Neuronal stem cell (in vitro differentiated cells): ENCODE measurements at regions not wholly inside any gene's neighbourhood (a gene's known extent, or its start where the extent isn't known, plus 50 kb on each side); places are given as distances from the start of the nearest gene placed in this dataset.

Source experiments
- DNase-seq: peaks from one replicate; pipeline ENCODE4 v3.0.0-alpha.2; 2013; ENCODE audit warnings: low spot score
- H2AFZ ChIP-seq: one replicate; pipeline ENCODE4 v1.6.1; 2013; ENCODE audit warnings: mild to moderate bottlenecking, low read length, inconsistent platforms
- H2AK5ac ChIP-seq: 2 replicates; pipeline ENCODE4 v1.6.1; 2013; ENCODE audit warnings: low read depth, mild to moderate bottlenecking, inconsistent platforms, low read length, moderate library complexity, mixed read lengths
- H2BK120ac ChIP-seq: 2 replicates; pipeline ENCODE4 v1.6.1; 2013; ENCODE audit warnings: low read depth, mild to moderate bottlenecking, inconsistent platforms, low read length, moderate library complexity, mixed read lengths
- H2BK12ac ChIP-seq: one replicate; pipeline ENCODE4 v1.6.1; 2013; ENCODE audit warnings: low read length, inconsistent platforms
- H2BK15ac ChIP-seq: 2 replicates; pipeline ENCODE4 v1.6.1; 2013; ENCODE audit warnings: mild to moderate bottlenecking, low read length, inconsistent platforms, mixed read lengths
- H2BK5ac ChIP-seq: one replicate; pipeline ENCODE4 v1.6.1; 2013; ENCODE audit warnings: inconsistent platforms, mild to moderate bottlenecking, low read length, moderate library complexity
- H3K14ac ChIP-seq: one replicate; pipeline ENCODE4 v1.6.1; 2013; ENCODE audit warnings: low read length, inconsistent platforms
- H3K18ac ChIP-seq: 2 replicates; pipeline ENCODE4 v1.6.1; 2013; ENCODE audit warnings: low read length, inconsistent platforms
- H3K23ac ChIP-seq: 2 replicates; pipeline ENCODE4 v1.6.1; 2013; ENCODE audit warnings: low read depth, mild to moderate bottlenecking, mixed read lengths, low read length, inconsistent platforms; ENCODE audit not compliant: poor library complexity
- H3K27ac ChIP-seq: replicated peaks from 3 replicates; pipeline ENCODE4 v1.5.1; 2013; ENCODE audit warnings: low read length, inconsistent platforms
- H3K27me3 ChIP-seq, 3 experiments: 2 replicates each; pipeline ENCODE4 v1.6.1; 2013; ENCODE audit warnings: low read length in 3 of 3, mild to moderate bottlenecking in 2 of 3, inconsistent platforms in 1 of 3, low read depth in 1 of 3, mixed read lengths in 1 of 3, moderate library complexity in 1 of 3; ENCODE audit not compliant: control insufficient read depth in 3 of 3, insufficient read depth in 3 of 3
- H3K36me3 ChIP-seq, 2 donors: replicated peaks in 1 of 2; 2 replicates each; pipeline ENCODE4 v1.6.1; 2013; ENCODE audit warnings: low read length in 2 of 2; ENCODE audit not compliant: control insufficient read depth in 2 of 2, insufficient read depth in 2 of 2
- H3K4ac ChIP-seq: 2 replicates; pipeline ENCODE4 v1.6.1; 2013; ENCODE audit warnings: inconsistent platforms, mild to moderate bottlenecking, low read length, moderate library complexity
- H3K4me1 ChIP-seq, 2 donors: 1 replicate in 1 of 2; 2 replicates in 1 of 2; pipeline ENCODE4 v1.6.1; 2013; ENCODE audit warnings: low read length in 2 of 2, low read depth in 1 of 2; ENCODE audit not compliant: control insufficient read depth in 2 of 2, insufficient read depth in 1 of 2
- H3K4me2 ChIP-seq: one replicate; pipeline ENCODE4 v1.6.1; 2013; ENCODE audit warnings: mild to moderate bottlenecking, low read length, inconsistent platforms; ENCODE audit not compliant: insufficient read depth, poor library complexity, severe bottlenecking
- H3K4me3 ChIP-seq, 2 donors: 2 replicates each; pipeline ENCODE4 v1.5.1; 2013; ENCODE audit warnings: low read length in 2 of 2, mild to moderate bottlenecking in 2 of 2, inconsistent platforms in 1 of 2, moderate library complexity in 1 of 2
- H3K79me1 ChIP-seq: one replicate; pipeline ENCODE4 v1.6.1; 2013; ENCODE audit warnings: low read depth, mild to moderate bottlenecking, inconsistent platforms, low read length, moderate library complexity
- H3K9ac ChIP-seq: one replicate; pipeline ENCODE4 v1.6.1; 2013; ENCODE audit warnings: mild to moderate bottlenecking, low read depth, low read length, inconsistent platforms; ENCODE audit not compliant: poor library complexity
- H3K9me3 ChIP-seq, 2 donors: replicated peaks in 1 of 2; 2 replicates each; pipeline versions ENCODE3 to v1.6.1; 2013; ENCODE audit warnings: low read length in 2 of 2, mild to moderate bottlenecking in 2 of 2, inconsistent platforms in 1 of 2, low read depth in 1 of 2, mixed read lengths in 1 of 2, moderate library complexity in 1 of 2; ENCODE audit not compliant: control insufficient read depth in 2 of 2, insufficient read depth in 1 of 2
- H4K8ac ChIP-seq: one replicate; pipeline ENCODE4 v1.6.1; 2013; ENCODE audit warnings: low read depth, mild to moderate bottlenecking, inconsistent platforms, low read length, moderate library complexity
- H4K91ac ChIP-seq: one replicate; pipeline ENCODE4 v1.6.1; 2013; ENCODE audit warnings: low read length, low read depth, mild to moderate bottlenecking, inconsistent platforms; ENCODE audit not compliant: poor library complexity
- WGBS, 2 donors: extraction: QIAGEN DNeasy Blood & Tissue Kit; methylation state at CpG; one replicate each; pipeline ENCODE4 v1.1.7; 2013; ENCODE audit warnings: missing lambda C conversion rate in 2 of 2, mixed read lengths in 1 of 2; ENCODE audit not compliant: insufficient read length in 2 of 2, insufficient replicate concordance in 1 of 2; ENCODE audit errors: extremely low coverage in 2 of 2; 5-methylcytosine and 5-hydroxymethylcytosine counted together

DNA sequence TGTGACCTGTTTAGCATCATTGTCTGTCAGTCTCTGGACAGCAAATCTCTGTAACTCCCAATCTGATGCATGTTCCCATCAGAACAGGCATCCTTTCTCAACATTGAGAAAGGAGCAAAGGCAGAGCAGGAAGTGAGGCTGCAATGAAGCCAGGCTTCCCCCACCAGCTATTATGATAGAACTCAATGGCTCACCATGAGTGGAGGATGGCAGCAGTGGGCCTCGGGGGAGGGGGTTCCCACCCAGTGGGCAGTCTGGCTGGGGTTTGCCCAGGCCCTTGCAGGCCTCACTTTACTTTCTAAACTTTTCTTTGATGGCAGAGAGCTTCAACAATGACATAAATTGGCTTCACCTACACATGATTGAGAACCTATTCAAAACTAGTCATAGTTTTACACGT, 240.6 kb upstream of the CXCR4 start:
- peaks cover 0 to 1% of the 10 kb centered on the region in 2 donors for H3K4me1 ChIP-seq
- no peak overlapping the region for H4K91ac ChIP-seq
- no peaks in the 10 kb centered on the region for H3K9me3 ChIP-seq
- no peak overlapping the region for H2BK15ac ChIP-seq
- no peak overlapping the region for H3K4ac ChIP-seq
- no peak for DNase-seq
- no peak overlapping the region for H3K23ac ChIP-seq
- H3K27me3 ChIP-seq, result no peaks in the 10 kb centered on the region
- H3K4me3 ChIP-seq, result no peak overlapping the region
- H3K14ac ChIP-seq, result no peak overlapping the region
- no peaks in the 10 kb centered on the region for H3K36me3 ChIP-seq
- H3K18ac ChIP-seq, result no peak overlapping the region
- no CpG with 5 or more reads among the region's 2 CpGs for WGBS, 2 donors
- H2AFZ ChIP-seq, result no peak overlapping the region
- no peak overlapping the region for H2BK5ac ChIP-seq
- no peaks in the 10 kb centered on the region for H3K79me1 ChIP-seq
- H2AK5ac ChIP-seq, result no peak overlapping the region
- no peak overlapping the region for H3K4me2 ChIP-seq
- H2BK12ac ChIP-seq, result no peak overlapping the region
- H4K8ac ChIP-seq, result no peak overlapping the region
- no peak overlapping the region for H2BK120ac ChIP-seq
- no peak overlapping the region for H3K9ac ChIP-seq
- H3K27ac ChIP-seq, result no peak overlapping the region

GRCh38 chr2:136357007-136357380, 239.0 kb upstream of the CXCR4 start:
- Histone ChIP-seq H3K27me3 (no peaks in the 10 kb centered on the region), H3K9ac (no peak overlapping the region), H2AK5ac (no peak overlapping the region), H3K4ac (no peak overlapping the region), H2AFZ (no peak overlapping the region), H3K18ac (no peak overlapping the region), H3K23ac (no peak overlapping the region), H3K27ac (no peak overlapping the region), H3K79me1 (no peaks in the 10 kb centered on the region), H2BK120ac (no peak overlapping the region), H4K8ac (no peak overlapping the region), H3K4me2 (no peak overlapping the region), H2BK5ac (no peak overlapping the region), H3K36me3 (no peaks in the 10 kb centered on the region), H3K4me1 (peaks cover 0 to 1% of the 10 kb centered on the region in 2 donors), H4K91ac (no peak overlapping the region), H3K14ac (no peak overlapping the region), H2BK12ac (no peak overlapping the region), H3K9me3 (no peaks in the 10 kb centered on the region), H2BK15ac (no peak overlapping the region), H3K4me3 (no peak overlapping the region)
- no CpG with 5 or more reads among the region's 1 CpG for WGBS, 2 donors
- no peak for DNase-seq

DNA sequence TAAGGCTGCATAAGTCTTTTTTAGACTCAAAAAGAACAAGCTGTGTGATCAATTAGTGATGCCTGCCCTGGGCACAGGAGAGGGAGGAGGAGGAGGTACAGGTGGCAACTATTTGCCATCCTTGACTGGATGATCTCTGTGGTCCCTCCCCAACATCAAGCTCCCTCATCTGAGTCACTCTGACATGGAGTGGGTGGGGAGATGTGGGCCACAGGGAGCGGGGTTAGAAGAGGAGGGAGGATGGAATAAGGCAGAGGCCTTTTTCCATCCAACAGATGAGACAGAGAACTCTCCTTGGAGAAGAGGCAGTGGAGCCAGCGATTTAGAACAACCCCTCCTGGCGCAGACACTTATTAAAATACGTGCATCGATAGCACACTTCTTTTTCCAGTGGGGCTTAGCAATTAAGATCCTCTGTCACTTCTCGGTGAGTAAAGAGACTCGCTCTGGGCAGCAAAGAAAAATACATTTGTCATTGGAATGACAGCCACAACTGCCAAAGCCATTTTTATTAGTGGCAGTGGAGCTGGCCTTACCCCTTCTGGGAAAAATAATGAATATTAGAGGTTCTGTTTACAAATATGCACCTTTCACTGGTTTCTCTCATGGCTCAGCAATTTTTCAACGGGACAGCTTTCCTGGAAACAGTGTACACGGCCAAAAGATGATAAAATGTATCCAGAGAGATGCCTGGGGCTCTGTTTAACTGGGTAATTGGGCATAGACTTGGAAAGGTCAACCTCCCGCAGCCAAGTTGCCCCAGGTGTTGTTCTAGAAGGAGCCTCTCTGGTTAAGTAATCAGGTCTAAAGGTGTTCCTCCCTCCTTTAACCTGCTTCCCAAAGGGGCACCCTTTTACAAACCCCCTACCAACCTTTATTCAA, 238.4 kb upstream of the CXCR4 start:
- no peak for DNase-seq
- Histone ChIP-seq H3K4me2 (no peak overlapping the region), H3K4me3 (no peak overlapping the region), H3K9me3 (no peaks in the 10 kb centered on the region), H2AK5ac (no peak overlapping the region), H3K79me1 (no peaks in the 10 kb centered on the region), H3K27me3 (no peaks in the 10 kb centered on the region), H3K4me1 (peaks cover 0 to 1% of the 10 kb centered on the region in 2 donors), H3K36me3 (no peaks in the 10 kb centered on the region), H2BK120ac (no peak overlapping the region), H3K18ac (no peak overlapping the region), H2BK15ac (no peak overlapping the region), H2BK12ac (no peak overlapping the region), H3K9ac (no peak overlapping the region), H2BK5ac (no peak overlapping the region), H4K8ac (no peak overlapping the region), H3K27ac (no peak overlapping the region), H4K91ac (no peak overlapping the region), H3K23ac (no peak overlapping the region), H2AFZ (no peak overlapping the region), H3K14ac (no peak overlapping the region), H3K4ac (no peak overlapping the region)
- WGBS, 2 donors, result no CpG with 5 or more reads among the region's 10 CpGs

DNA sequence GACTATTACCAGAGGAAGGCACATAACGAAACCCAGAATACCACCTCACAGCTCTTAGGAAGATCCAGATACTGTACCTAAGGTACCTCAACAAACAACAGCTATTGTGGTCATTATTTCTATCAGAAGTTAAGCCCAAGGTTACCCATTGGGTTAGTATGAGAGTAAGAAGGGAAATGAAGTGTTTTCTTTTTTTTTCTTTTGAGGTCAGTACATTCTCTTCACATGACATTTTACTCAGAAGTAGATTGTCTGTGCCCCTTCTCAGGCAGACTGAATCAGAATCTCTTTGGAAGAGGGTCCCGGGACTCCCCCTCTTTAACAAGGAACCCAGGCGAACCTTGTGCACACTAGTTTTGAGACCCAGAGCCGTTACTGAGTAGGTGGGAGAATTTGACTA, 233.7 kb upstream of the CXCR4 start:
- Histone ChIP-seq H3K23ac (no peak overlapping the region), H3K14ac (no peak overlapping the region), H4K8ac (no peak overlapping the region), H3K4me1 (peaks cover 0 to 2% of the 10 kb centered on the region in 2 donors), H3K4ac (no peak overlapping the region), H3K9me3 (no peaks in the 10 kb centered on the region), H2AK5ac (no peak overlapping the region), H3K27ac (no peak overlapping the region), H2BK120ac (no peak overlapping the region), H2BK12ac (no peak overlapping the region), H3K4me2 (no peak overlapping the region), H3K18ac (no peak overlapping the region), H3K36me3 (no peaks in the 10 kb centered on the region), H2AFZ (no peak overlapping the region), H2BK15ac (no peak overlapping the region), H4K91ac (no peak overlapping the region), H3K79me1 (no peaks in the 10 kb centered on the region), H2BK5ac (no peak overlapping the region), H3K9ac (no peak overlapping the region), H3K27me3 (no peaks in the 10 kb centered on the region), H3K4me3 (no peak overlapping the region)
- WGBS, 2 donors, result no CpG with 5 or more reads among the region's 4 CpGs
- no peak for DNase-seq
